GM23248 (cell line): ENCODE measurements at regions not wholly inside any gene's neighbourhood (a gene's known extent, or its start where the extent isn't known, plus 50 kb on each side); places are given as distances from the start of the nearest gene placed in this dataset.

Source experiments
- EZH2 ChIP-seq: fragments of 200-600 bp; sonication (generic); IDR thresholded peaks from 2 replicates; pipeline ENCODE4 v1.6.1; 2018; ENCODE audit warnings: antibody characterized with exemption, mild to moderate bottlenecking; ENCODE audit not compliant: insufficient read depth, poor library complexity, severe bottlenecking
- EZH2phosphoT487 ChIP-seq: fragments of 200-600 bp; sonication (generic); IDR thresholded peaks from 2 replicates; pipeline ENCODE4 v1.6.1; 2018; ENCODE audit warnings: antibody characterized with exemption, moderate library complexity, mild to moderate bottlenecking, low read depth; ENCODE audit not compliant: insufficient read depth

DNA sequence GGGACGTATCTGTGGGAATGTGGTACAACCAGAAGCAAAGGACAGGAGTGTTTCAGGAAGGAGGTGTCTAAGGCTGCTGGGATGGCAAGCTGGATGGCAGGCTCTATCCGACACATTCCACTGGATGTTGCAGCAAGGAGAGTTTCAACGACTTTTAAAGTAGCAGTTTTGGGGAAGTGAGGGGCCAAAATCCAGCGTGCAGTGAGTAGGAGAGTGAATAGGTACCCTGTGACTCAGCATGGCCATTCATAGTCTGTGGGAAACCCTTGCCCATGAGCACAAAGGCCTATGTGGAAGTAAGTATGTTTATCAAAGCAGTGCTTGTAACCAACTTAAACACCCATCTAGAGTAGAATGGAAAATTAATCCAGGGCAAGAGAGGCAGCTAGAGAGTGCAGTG, 664.7 kb downstream of the ACTL7B start:
- TF ChIP-seq EZH2phosphoT487 (no peak), EZH2 (no peak)
